ENCODE measurements at regions not wholly inside any gene's neighbourhood (a gene's known extent, or its start where the extent isn't known, plus 50 kb on each side); places are given as distances from the start of the nearest gene placed in this dataset.

GRCh38 chr18:78431606-78432005, 548.0 kb upstream of the SALL3 start:
- no peaks in the 10 kb centered on the region for H3K4me1 Mint-ChIP-seq
- Histone ChIP-seq H3K79me2 (ENCODE audit: insufficient read depth, low read length) (no peaks in the 10 kb centered on the region), H3K4me2 (replicated peaks; ENCODE audit: extremely low read depth, low read length, poor library complexity, severe bottlenecking) (no peak overlapping the region), H3K9me3 (replicated peaks in 1 of 2; ENCODE audit: control insufficient read depth in 1 of 2, insufficient read depth in 1 of 2, low read length in 2 of 2) (peaks cover 18 to 24% of the 10 kb centered on the region in 2 donors), H3K36me3 (replicated peaks in 1 of 2; ENCODE audit: control insufficient read depth in 1 of 2, insufficient read depth in 2 of 2, low read length in 2 of 2) (no peaks in the 10 kb centered on the region), H2AFZ (ENCODE audit: insufficient read depth, low read depth, low read length, poor library complexity, severe bottlenecking) (no peak overlapping the region), H3K4me3 (replicated peaks in 1 of 3; ENCODE audit: low read depth in 2 of 3, low read length in 3 of 3) (no peak overlapping the region), H3K9ac (ENCODE audit: insufficient read depth, low read length, poor library complexity, severe bottlenecking) (no peak overlapping the region), H3K27ac (ENCODE audit: low read depth in 1 of 2, low read length in 2 of 2) (no peak overlapping the region), H3K4me1 (ENCODE audit: control insufficient read depth in 1 of 2, insufficient read depth in 2 of 2, low read length in 2 of 2) (no peaks in the 10 kb centered on the region), H4K20me1 (ENCODE audit: insufficient read depth, low read length) (no peaks in the 10 kb centered on the region), H3K27me3 (ENCODE audit: control insufficient read depth in 2 of 2, insufficient read depth in 2 of 2, low read length in 2 of 2) (no peaks in the 10 kb centered on the region)
- peaks cover 0 to 2% (median 0%) of the 10 kb centered on the region in 3 donors for H3K27me3 Mint-ChIP-seq (ENCODE audit: low read depth in 3 of 3)
- no peak for DNase-seq
- H3K36me3 Mint-ChIP-seq: no peaks in the 10 kb centered on the region
- no peak overlapping the region for H3K27ac Mint-ChIP-seq
- intact Hi-C loops (cut with micrococcal nuclease): no loop called here
- H3K9me3 Mint-ChIP-seq: peaks cover 3 to 19% (median 15%) of the 10 kb centered on the region in 7 donors
- H3K4me3 Mint-ChIP-seq: no peak overlapping the region
- no peak for TF ChIP-seq CTCF (IDR thresholded peaks at IDR 0.05)
- 86% methylated on average over 11 of the region's 13 CpGs for WGBS (ENCODE audit: insufficient coverage)

GRCh38 chr18:78433562-78433961, 546.1 kb upstream of the SALL3 start:
- DNase-seq: no peak
- H3K9me3 Mint-ChIP-seq: peaks cover 3 to 19% (median 15%) of the 10 kb centered on the region in 7 donors
- H3K27me3 ChIP-seq (ENCODE audit: control insufficient read depth in 2 of 2, insufficient read depth in 2 of 2, low read length in 2 of 2): no peaks in the 10 kb centered on the region
- WGBS (ENCODE audit: insufficient coverage): 91% methylated on average over 4 of the region's 9 CpGs
- H3K4me1 Mint-ChIP-seq: no peaks in the 10 kb centered on the region
- no peaks in the 10 kb centered on the region for H3K4me1 ChIP-seq (ENCODE audit: control insufficient read depth in 1 of 2, insufficient read depth in 2 of 2, low read length in 2 of 2)
- peaks cover 22 to 32% of the 10 kb centered on the region in 2 donors for H3K9me3 ChIP-seq (replicated peaks in 1 of 2; ENCODE audit: control insufficient read depth in 1 of 2, insufficient read depth in 1 of 2, low read length in 2 of 2)
- H3K4me3 ChIP-seq (replicated peaks in 1 of 3; ENCODE audit: low read depth in 2 of 3, low read length in 3 of 3): no peak overlapping the region
- no peak overlapping the region for H3K4me2 ChIP-seq (replicated peaks; ENCODE audit: extremely low read depth, low read length, poor library complexity, severe bottlenecking)
- H3K27ac ChIP-seq (ENCODE audit: low read depth in 1 of 2, low read length in 2 of 2): no peak overlapping the region
- no peaks in the 10 kb centered on the region for H3K36me3 ChIP-seq (replicated peaks in 1 of 2; ENCODE audit: control insufficient read depth in 1 of 2, insufficient read depth in 2 of 2, low read length in 2 of 2)
- H3K36me3 Mint-ChIP-seq: no peaks in the 10 kb centered on the region
- peaks cover 0 to 2% (median 0%) of the 10 kb centered on the region in 3 donors for H3K27me3 Mint-ChIP-seq (ENCODE audit: low read depth in 3 of 3)
- no peaks in the 10 kb centered on the region for H3K79me2 ChIP-seq (ENCODE audit: insufficient read depth, low read length)
- H3K27ac Mint-ChIP-seq: no peak overlapping the region
- H3K9ac ChIP-seq (ENCODE audit: insufficient read depth, low read length, poor library complexity, severe bottlenecking): no peak overlapping the region
- H3K4me3 Mint-ChIP-seq: no peak overlapping the region
- no peak for TF ChIP-seq CTCF (IDR thresholded peaks at IDR 0.05)
- intact Hi-C loops (cut with micrococcal nuclease): no loop called here
- H2AFZ ChIP-seq (ENCODE audit: insufficient read depth, low read depth, low read length, poor library complexity, severe bottlenecking): no peak overlapping the region
- H4K20me1 ChIP-seq (ENCODE audit: insufficient read depth, low read length): no peaks in the 10 kb centered on the region
